CD4-positive, alpha-beta T cell treated with Interleukin-12 subunit alpha and Interleukin-12 subunit beta, for 1 hour (primary cell): ENCODE measurements at regions not wholly inside any gene's neighbourhood (a gene's known extent, or its start where the extent isn't known, plus 50 kb on each side); places are given as distances from the start of the nearest gene placed in this dataset.

Source experiments
- DNase-seq: peaks from one replicate; pipeline ENCODE4 v3.0.0-alpha.2; 2020

DNA sequence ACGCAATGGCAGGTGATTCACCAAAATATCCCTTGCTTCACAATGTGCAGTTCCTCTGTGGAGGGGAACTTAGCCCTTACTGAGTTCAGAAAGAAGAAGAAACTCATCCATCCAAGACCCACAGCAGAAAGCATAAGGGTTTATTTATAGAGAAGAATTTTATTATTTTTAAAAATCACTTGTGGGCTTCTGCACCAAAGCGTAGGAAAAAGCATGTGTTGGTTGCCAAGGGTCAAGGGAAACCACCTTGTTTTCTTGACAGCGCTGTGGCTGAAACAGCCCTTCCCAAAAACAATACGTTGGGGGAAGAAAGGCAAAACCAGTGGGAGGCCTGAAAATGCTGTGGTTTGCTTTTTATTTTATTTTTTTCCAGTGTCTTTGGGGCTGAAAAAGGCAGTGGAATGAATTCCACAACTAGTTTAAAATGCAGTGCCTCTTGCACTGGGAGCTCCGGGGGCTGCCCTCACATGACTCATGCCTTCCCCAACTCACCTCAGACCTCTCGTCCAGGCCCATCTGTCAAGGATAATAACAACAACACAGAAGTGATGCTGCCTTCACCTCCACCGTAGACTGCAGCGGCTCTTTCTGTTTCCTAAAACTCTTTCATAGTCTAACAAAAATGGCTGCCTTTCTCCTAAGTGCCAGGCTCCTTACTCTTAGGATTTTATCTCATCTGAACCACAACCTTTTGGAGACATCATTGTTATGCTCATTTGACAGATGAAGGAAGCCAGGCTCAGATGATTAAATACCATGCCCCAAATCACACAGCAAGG is 224.2 kb upstream of the JUN start:
- DNase-seq = no peak

DNA sequence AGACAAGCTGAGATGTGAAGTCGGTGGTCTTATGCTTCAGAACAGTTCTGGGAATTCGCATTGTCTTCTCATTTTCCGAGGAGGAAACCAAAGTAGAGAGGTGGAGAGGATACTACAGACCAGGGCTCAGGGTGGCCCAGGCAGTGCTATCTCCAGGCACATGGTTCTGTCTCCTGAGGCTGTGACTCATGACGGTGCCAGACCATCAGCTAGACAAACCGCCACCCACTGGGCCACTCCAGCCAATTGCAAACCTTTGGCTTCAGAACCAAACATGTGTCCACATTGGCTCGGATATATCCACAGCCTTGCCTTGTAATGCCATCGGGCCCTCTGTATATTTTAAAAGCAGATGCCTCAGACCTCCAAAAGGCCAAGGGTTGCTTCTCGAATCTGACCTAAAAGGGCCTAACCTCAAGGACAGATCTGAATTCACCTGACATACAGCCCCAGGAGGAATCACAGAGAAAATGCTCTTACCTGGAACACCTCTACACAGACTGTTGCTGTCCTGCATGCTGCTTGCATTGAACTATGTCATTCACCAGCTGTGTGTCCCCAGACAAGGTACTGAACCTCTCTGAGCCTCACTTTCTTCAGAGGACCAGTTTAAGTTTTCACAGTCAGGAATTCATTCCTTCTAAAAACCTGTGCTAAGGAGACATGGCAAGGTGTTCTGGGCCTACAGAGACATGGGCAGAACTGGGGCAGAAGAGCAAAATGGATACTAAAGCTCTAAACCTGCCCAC is 224.9 kb upstream of the JUN start:
- DNase-seq = no peak

DNA sequence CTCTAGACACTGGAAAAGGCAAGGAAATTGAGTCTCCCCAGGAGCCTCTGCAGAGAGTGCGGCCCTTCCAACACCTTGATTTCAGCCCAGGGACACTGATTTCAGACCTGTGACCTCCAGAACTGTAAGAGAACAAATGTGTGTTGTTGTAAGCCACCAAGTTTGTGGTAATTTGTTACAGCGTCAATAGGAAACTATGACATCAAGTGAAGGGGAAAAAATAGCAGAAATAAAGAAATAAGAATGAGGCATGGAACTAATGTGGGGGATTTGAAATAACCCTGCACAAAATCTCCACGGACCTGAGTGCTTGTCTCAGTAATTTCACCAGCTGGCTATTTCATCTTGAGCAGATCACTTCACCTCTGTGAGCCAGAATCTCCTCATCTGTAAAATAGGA is 227.8 kb upstream of the JUN start:
- no peak for DNase-seq

DNA sequence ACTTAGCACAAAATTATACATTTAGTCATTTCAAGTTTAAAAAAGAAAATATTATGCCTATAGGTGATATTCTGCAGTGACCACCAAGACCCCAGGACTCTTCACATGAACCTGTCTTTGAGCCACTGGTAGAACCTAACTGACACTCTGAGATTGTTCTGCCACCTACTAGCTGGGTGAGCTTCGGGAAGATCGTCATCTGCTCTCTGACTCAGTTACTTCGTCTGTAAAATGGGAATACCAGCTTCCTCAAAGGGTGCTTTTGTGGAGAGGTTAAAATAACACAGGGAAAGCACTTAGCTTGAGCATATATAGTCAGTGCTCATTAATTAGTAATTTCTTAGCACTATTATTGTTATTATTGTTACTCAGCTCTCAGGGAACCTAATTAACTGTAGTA is 228.5 kb upstream of the JUN start:
- DNase-seq = no peak

DNA sequence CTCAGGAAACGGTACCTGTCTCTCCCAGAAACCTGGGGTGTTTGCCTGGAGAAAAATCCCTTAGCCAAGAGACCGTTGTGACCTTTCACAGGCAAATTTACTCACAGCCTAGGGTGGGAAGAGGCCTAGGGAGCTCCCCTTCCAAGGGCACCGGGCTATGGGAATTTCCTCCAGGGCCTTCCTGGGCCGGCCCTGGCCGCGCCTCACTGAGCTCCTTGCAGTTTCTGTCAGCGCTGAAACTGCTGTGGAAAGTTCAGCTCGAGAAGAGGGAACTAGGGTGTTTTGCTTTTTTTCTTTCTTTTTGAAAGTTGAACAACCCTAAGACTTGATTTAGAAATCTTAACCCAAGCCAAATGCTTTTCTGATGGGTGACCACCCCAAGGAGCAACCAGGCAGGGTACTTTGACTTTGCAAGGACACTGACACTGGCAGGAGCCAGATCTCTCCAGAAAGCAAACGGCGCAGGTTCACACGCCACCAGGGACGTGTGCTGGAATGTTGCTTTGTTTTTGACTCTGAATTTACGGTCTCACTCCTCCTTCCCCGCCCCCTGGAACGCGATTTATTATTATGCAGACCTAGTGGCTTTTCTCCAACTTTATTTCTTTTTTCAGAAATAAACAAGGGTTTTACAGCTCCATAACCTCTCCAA is 229.6 kb upstream of the JUN start:
- no peak for DNase-seq

DNA sequence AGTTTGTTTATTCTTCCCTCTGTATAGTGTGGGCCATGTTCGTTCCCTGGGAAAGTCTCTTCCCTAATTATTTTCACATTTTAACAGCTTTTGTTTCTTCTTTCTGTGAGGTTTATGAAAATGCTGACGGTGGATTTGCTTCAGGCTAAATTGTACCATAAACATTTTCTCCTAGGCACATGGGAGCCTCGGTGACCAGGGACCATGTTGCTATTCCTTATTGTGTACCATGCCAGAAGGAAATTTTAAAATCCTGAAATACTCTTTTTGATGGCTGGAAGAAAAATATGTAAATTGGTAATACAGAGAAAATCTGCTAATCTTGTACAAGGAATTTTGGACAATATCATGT is 230.1 kb upstream of the JUN start:
- no peak for DNase-seq

DNA sequence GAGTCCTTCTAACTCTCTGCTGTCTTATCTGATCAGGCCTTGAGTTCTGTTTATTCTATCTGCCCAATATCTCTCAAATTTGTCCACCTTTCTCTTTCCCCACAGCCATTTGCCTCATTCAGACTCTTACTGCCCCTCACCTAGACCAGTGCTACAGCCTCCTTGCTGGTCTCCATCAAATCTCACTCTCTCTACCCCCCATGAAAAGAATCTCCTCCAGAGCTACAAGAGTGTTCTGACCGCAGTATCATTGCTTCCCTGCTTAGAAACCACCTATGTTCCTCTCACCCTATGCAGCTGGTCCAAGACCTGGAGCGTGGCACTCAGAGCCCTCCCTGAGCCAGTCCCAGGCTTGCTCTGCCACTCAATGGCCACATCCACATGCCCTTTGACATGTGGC is 231.0 kb upstream of the JUN start:
- DNase-seq = no peak

DNA sequence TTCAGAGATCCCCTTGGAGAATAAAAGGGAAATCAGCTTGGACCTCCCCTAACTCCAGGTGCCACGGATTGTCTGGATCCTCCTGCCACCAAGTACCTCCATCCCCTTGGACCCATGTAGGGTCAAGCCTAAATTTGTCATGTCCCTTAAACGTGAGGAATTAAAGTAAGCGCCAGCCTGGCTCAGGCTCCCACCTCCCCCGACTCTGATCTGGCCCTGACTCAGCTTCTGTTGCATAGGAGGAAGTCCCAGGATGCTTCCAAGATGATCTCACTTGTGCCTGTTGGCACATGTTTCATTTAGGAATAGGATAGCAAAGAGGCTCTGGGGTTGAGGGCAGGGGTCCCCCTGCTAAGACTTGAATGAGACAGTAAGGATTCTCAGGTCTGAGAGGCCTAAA is 231.9 kb upstream of the JUN start:
- no peak for DNase-seq

DNA sequence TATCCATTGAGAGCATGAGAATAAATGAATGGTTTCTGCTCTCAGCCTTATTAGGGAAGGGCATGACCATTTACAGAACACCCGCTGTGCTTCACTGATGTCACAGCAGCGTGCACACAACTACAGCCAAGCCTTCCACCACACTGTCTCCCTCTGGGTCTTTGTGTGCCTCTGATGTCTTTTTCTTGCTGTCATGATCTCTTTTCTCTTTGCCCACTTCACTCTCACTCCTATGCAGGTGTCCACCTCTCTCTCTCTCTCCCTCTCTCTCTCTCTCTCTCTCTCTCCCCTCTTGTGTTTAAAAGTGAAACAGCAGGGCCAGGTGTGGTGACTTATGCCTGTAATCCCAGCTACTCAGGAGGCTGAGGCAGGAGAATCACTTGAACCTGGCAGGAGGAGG is 232.5 kb upstream of the JUN start:
- no peak for DNase-seq

DNA sequence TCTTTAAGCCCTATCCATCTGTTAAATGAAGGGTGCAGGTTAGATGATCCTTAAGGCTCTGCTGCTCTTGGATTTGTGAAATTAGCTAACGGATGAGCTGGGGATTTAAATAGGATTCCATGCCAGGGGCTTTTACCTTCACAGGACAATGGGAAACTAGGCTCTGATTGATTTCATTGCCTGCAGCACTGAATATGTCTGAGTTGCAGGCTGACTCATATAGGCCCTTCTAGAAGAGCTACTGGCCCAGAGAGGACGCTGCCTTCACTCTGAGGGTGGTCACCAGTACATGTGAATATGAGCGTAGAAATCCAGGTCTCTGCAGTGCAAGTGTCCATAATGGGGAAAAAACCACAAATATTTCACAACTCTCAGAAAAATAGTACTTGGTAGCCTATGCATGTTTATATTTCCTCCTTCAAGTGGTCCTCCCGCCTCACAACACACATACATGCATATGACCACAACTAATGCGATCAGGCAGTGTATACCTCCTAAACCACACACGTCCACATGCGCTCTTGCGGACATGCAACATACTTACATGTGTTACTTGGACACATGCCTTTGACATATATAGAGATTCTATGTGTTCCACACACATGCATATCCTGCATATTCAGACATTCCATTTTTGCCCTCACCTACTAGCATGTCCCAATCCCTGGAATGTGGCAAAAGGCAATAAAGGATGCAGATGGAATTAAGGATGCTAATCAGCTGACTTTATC is 233.8 kb upstream of the JUN start:
- no peak for DNase-seq

DNA sequence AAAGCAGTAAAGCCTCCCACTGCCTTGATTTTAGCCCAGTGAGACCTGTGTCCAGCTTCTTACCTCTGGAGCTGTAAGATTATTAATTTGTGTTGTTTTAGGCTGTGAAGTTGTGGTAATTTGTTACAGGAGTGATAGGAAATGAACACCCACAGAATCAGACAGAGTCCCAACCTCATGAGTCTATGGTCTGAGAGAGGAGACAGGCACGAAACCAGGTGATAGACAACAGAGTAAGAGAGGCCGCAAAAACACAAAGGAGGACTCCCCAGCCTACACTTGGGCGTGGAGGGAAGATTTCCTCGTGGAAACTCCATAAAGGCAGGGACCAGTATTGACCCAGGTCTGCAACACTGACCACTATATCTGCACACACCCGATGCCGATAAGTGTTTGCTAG is 234.6 kb upstream of the JUN start:
- no peak for DNase-seq

DNA sequence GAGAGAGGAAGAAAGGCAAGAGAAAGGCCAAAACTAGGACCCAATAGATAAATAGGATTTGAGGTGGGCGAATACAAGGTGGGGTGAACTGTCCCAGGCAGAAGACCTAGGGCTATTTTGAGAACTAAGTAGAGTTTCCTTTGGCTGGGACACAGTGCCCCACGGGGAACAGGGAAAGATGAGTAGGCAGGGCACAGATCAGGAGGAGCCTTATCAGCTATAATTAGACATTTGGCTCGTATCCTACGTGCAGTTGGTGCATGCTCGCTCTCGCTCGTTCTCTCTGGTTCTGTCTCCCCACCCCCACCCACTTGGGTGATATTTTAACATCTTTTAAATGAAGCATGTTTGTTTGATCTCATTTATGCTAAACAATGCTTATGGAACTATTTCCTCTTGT is 235.0 kb upstream of the JUN start:
- no peak for DNase-seq

DNA sequence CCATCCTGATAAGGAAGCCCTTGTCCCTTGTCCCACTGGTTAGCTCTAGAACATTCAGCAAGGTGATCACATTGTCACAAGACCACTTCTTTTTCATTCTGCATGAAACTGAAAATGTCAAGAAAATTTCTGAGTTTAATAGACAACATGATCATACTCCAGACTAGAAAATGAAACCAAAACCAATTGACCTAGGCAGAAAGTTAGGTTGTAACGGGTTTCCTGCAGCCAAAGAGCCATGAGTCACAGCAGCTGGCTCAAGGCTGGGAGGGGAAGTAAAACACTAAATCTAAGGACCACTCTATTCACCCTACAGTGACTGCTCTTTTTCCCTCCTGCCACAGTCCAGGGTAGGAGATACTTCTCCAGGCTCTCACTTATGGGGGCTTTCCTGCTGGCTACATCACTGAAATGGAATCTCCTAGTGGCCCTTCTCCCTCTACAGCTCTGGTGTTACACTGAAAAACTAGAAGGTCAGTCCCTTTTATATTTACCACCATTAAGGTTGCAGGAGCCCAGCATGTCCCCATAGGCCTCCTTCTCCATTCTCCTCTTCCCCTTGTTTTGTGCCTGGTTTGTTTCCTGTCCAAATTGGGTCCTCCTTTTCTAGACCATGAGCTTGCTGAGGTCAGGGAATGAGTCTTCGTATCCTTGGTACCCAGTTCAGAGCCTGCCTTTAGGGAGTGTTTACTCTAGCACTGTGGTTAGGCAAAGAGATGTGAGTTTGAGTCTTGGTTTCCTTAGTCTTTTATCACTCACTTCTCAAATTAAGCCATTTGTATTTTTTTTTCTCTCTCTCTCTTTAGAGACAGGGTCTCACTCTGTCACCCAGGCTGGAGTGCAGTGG is 236.5 kb upstream of the JUN start:
- peak; percentile 69 for DNase-seq

DNA sequence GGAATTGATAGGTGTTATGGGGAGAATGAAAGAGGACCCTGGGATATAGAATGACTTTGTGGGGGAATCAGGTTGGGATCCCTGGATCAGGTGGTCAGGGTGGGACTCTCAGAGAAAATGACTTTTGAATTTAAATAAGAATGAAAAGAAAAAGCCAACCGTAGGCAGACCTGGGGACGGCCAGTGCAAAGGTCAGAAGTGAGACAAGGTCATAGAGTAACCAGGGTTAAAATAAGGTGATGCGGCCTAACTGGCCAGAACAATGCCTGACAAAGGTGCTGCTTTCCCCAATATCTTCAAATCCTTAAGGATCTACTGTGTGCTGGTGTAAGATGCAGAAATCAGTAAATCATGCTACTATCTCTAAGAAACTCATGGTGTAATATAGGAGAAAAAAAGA is 238.4 kb upstream of the JUN start:
- no peak for DNase-seq

DNA sequence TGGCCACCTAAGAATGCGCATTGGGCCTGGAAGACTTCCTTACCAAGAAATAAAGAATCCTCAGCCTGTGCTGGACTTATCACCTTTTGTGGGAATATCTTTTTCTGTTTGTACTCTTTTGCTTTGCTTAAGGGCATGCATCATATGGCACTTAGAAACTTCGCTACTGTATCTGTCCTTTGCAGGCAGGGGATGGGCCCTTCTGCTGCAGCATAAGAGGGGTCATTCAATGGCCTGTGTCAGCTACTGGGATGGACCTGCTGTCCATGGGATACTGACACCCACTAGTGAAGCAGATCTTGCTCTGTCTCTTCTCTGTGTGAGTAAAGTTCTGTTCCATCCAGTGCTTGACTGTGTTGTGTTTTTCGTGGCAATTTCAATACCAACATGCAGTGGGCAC is 239.0 kb upstream of the JUN start:
- DNase-seq = no peak

DNA sequence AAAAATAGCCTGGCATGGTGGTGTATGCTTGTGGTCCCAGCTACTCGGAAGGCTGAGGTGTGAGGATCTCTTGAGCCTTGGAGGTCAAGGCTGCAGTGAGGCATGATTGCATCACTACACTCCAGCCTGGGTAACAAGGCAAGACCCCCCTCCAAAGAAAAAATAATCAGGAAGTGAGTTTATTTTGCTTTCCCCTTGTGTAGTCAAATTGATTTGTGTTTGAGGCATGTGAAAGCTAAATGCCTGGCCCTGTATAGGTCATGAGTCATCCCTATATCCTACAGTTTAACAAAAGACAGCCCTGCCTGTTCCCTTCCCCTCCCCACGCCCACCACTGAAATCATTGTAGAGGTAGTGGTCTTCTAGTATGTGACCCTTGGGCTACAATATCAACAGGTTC is 241.4 kb upstream of the JUN start:
- no peak for DNase-seq

DNA sequence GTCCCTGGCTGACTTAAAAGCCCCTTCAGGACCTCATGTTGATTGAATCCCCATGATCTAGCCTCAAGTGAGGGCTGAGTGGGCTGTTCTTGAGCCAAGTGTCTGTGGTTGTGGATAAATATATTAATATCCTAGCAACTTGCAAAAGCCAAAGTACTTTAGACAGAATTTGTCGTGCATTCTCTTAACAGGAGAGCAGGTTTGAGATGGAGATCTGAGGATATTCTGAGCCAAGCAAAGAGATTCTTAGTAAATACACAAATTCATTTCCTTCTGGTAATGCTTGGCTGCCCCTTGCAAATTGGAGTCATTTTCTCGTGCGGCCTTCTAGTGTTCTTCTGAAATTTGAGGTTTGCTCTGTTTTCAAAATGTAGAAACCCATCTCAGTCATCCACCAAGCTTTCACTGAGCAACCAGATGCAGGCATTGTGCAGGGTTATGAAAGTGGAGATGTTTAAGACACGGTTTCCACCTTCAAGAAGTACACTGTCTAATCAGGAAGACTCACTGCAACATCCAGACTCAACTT is 242.1 kb upstream of the JUN start:
- DNase-seq = no peak

DNA sequence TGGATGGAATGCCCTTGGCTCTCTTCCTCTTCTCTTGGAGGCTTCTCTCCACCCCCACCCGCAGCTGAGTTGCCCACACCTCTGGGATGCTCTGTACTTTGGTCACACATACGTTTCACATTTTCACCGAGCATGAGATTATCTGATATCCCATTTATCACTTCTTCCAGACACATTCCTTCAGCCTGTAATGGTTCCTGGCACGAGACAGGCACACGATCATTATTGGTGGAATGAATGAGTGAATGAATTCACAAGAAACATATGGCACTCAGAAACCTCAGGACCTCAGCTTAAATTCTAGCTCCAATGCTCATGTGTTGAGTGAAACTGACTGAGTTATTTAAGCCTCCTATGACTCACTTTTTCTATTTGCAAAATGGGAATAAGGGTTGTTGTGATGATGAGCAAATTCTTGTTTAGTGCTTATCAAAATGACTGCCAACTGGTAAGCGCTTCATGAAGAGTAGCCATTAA is 242.7 kb upstream of the JUN start:
- no peak for DNase-seq

DNA sequence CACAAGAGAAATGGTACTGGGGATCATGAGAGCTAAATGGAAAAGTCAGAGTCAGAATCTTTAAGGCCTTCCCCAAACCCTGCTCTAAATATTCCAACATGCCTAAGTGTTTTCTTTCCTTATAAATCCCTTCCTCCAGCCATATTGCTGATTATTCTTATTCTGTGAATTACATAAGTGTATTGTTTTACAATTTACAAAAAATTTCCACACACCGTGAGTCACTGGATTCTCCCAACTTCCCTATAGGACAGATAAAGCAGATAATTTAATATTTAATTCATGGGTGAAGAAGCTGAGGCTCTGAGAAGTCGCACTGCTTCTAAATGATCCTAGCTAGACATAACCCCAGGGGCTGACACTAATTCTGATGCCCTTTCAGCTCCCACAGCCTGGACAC is 243.3 kb upstream of the JUN start:
- no peak for DNase-seq

DNA sequence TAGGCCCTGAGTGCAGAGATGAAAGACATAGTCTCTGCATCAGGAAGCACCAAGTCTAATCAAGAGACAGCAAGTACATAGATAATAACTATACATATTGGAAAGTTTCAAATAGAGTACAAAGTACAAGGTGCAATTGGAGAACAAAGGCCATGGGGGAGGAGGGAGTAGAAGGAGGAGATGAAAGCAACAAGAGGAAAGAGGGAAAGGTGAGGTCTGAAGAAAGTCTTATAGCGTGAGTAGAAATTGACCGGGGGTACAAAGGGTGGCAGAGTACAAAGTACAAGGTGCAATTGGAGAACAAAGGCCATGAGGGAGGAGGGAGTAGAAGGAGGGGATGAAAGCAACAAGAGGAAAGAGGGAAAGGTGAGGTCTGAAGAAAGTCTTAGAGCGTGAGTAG is 244.2 kb upstream of the JUN start:
- DNase-seq = no peak

DNA sequence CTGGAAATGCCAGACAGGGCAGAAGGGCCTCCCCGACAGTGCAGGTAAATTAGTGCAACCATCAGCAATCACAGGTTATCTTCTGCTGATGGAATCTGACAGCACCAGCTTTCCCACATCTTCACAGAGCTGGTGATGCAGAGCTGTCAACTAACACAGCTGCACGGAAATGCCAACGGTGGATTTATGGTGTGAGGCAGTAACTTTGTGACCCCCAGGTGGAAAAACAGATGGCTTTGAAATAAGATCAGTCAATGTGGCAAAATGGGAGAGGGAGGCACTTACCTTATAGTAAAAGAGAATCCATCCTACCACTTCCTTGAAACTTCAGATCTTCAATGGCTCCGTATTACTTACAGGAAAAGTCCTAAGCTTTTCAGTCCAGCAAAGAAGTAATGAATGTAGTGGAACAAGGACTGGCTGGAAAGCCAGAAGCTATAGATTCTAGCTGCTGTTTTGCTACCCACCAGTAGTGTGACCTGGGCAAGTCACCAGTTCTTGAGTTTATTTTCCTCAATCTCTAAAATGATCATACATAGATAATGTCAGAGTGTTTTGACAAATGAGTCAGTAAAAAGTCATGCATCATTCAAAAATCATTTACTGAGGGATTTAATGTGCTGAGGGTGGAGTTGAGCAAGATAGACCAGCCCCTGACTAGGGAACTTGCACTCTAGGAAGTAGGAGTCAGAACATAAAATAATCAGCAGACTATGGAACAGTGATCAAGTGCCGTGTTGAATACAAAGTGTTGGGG is 245.7 kb upstream of the JUN start:
- DNase-seq = no peak

DNA sequence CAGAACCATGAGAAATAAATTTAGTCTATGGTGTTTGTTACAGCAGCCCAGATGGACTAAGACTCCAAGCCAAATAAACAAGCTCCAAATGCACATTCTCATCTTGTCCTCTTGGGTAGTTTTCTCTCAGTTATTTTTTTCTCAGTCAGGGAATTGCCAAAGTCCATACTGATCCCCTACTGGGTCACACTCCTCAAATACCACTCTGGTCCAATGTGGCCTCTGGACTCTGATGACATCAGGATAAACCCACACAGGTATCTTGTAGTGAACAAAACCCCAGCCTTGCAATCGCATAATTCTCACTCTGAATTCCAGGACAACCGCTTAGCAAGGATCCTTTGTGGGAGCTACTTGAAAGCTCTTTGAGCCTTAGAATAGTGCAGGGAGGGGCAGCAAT is 248.4 kb upstream of the JUN start:
- DNase-seq = no peak
